K562 (cell line): ENCODE measurements at regions not wholly inside any gene's neighbourhood (a gene's known extent, or its start where the extent isn't known, plus 50 kb on each side); places are given as distances from the start of the nearest gene placed in this dataset.

ENCODE experiments used
- ATF3 ChIP-seq, 2 experiments: fragments of 450-650 bp in 1 of 2; sonication (generic) in 1 of 2; formaldehyde crosslinking in 1 of 2; IDR thresholded peaks in 1 of 2; conservative IDR thresholded peaks in 1 of 2; 2 replicates each; pipeline versions ENCODE4 v1.6.1 to v1.8.1; 2016 to 2023; ENCODE audit warnings: mild to moderate bottlenecking in 2 of 2, moderate library complexity in 2 of 2, inconsistent platforms in 1 of 2, missing genetic modification reagents in 1 of 2
- DDX20 ChIP-seq: fragments of 450-650 bp; IDR thresholded peaks from 2 replicates; pipeline ENCODE4 v1.6.1; 2016; ENCODE audit warnings: missing genetic modification characterization, low read depth, mild to moderate bottlenecking, missing compliant biosample characterization, moderate library complexity
- FOSL1 ChIP-seq: fragments of 200-800 bp; sonication (Bioruptor generic); conservative IDR thresholded peaks from 2 replicates; pipeline ENCODE4 v1.6.1; 2016; ENCODE audit warnings: missing genetic modification characterization, missing compliant biosample characterization
- JUND ChIP-seq, 2 experiments: IDR thresholded peaks; 2 replicates in 1 of 2; 3 replicates in 1 of 2; pipeline ENCODE4 v1.6.1; 2011; ENCODE audit warnings: borderline replicate concordance in 2 of 2, low read depth in 2 of 2, low read length in 2 of 2, improper control_type of control experiment in 1 of 2, missing biosample characterization in 1 of 2, missing genetic modification characterization in 1 of 2, missing genetic modification reagents in 1 of 2
- NCOR1 ChIP-seq: fragments of 450-650 bp; IDR thresholded peaks from 2 replicates; pipeline ENCODE4 v1.6.1; 2016; ENCODE audit warnings: mild to moderate bottlenecking, moderate library complexity
- SAFB2 ChIP-seq: fragments of 200-400 bp; formaldehyde crosslinking; IDR thresholded peaks from 2 replicates; pipeline ENCODE4 v1.6.1; 2018; ENCODE audit warnings: borderline replicate concordance, low read length, low read depth, moderate library complexity; ENCODE audit not compliant: severe bottlenecking
- ZBTB1 ChIP-seq: sonication (generic); formaldehyde crosslinking; IDR thresholded peaks from 2 replicates; pipeline ENCODE4 v1.8.1; 2023; ENCODE audit warnings: missing genetic modification reagents, low read depth, mild to moderate bottlenecking, borderline replicate concordance
- ZNF41 ChIP-seq: fragments of 250-450 bp; sonication (Bioruptor Pico); conservative IDR thresholded peaks from 2 replicates; pipeline ENCODE4 v1.4.0; 2020; ENCODE audit warnings: mild to moderate bottlenecking
- TF ChIP-seq, protein P1 (sequence below): fragments of 250-450 bp; sonication (Bioruptor Pico); IDR thresholded peaks from 2 replicates; pipeline ENCODE4 v1.4.0; 2020

DNA sequence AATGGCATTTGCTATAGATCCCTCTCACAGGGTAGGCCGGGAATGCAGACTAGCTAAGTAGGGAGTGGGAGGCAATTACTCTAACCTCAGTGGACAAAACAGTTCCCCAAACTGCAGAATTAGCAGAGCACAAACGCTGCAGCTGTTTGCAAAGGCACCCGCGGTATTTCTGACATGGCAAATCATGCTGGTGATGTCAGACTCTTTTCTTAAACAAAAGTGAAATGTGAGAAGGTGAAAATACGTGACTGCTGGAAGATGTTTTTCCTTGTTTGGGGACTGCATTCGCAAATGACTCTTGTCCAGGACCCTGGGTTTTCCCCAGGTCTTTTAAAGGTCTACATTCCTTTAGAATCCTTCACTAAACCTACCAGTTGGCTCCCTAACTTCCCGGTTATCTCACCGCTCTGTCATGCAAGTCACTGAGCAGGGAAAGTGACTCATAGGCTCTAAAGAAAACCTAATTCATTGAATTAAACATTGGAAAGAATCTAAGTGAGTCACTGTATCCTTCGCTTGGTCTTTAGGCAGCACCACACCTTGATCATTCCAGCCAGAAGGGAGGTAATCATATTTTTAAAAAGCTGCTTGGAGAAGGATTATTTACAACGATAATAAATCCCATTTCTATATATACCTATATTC, 91.5 kb upstream of the DNAH5 start (continued):
- TF ChIP-seq, protein P1, sequence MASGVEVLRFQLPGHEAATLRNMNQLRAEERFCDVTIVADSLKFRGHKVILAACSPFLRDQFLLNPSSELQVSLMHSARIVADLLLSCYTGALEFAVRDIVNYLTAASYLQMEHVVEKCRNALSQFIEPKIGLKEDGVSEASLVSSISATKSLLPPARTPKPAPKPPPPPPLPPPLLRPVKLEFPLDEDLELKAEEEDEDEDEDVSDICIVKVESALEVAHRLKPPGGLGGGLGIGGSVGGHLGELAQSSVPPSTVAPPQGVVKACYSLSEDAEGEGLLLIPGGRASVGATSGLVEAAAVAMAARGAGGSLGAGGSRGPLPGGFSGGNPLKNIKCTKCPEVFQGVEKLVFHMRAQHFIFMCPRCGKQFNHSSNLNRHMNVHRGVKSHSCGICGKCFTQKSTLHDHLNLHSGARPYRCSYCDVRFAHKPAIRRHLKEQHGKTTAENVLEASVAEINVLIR (CRISPR knock-in tag), result no peak
- TF ChIP-seq FOSL1 (tag) (peak; percentile 71), ATF3 (IDR thresholded peaks at IDR 0.05) (peak; percentile 57), ATF3 (CRISPR knock-in tag; conservative IDR thresholded peaks at IDR 0.05) (no peak), DDX20 (tag) (no peak), SAFB2 (no peak), ZBTB1 (no peak), ZNF41 (no peak), NCOR1 (no peak), JUND (IDR thresholded peaks at IDR 0.05; ENCODE audit: borderline replicate concordance, low read depth, low read length) (0 out of 2 replicates have a peak, but pooled peaks have one; percentile 3), JUND (tag; IDR thresholded peaks at IDR 0.05; ENCODE audit: borderline replicate concordance, low read depth, low read length) (peak; percentile 53; the same call in 1 of the 3 replicates)
